Activated CD4-positive, alpha-beta T cell treated with anti-CD3 and anti-CD28 coated beads for 36 hours (primary cell): ENCODE measurements at regions not wholly inside any gene's neighbourhood (a gene's known extent, or its start where the extent isn't known, plus 50 kb on each side); places are given as distances from the start of the nearest gene placed in this dataset.

Experiments used
- ATAC-seq: fragments of 200-7000 bp; cut with Tn5 transposase; one replicate; pipeline ENCODE4 v1.10.0; 2021; ENCODE audit warnings: mild to moderate bottlenecking, moderate library complexity
- CTCF ChIA-PET: fragments of 350-600 bp; sonication (Branson Sonifier 250); formaldehyde crosslinking; loops from one replicate; lab custom pipeline; 2021; ENCODE audit warnings: antibody characterized with exemption; lab: Charles Lee
- POLR2A ChIA-PET: fragments of 350-600 bp; sonication (Branson Sonifier 250); formaldehyde crosslinking; loops from one replicate; lab custom pipeline; 2021; ENCODE audit warnings: antibody characterized with exemption, inconsistent platforms; lab: Charles Lee
- DNase-seq: peaks from one replicate; pipeline ENCODE4 v3.0.0-alpha.2; 2020
- H3K27ac Mint-ChIP-seq: one replicate; pipeline ENCODE4 v1.8.0; 2021; ENCODE audit warnings: mixed read lengths
- H3K27me3 Mint-ChIP-seq: one replicate; pipeline ENCODE4 v1.8.0; 2021; ENCODE audit warnings: mixed read lengths
- H3K36me3 Mint-ChIP-seq: one replicate; pipeline ENCODE4 v1.8.0; 2021; ENCODE audit warnings: low read depth, mixed read lengths
- H3K4me1 Mint-ChIP-seq: one replicate; pipeline ENCODE4 v1.8.0; 2021; ENCODE audit warnings: mixed read lengths
- H3K4me3 Mint-ChIP-seq: one replicate; pipeline ENCODE4 v1.8.0; 2021; ENCODE audit warnings: mild to moderate bottlenecking, moderate library complexity, mixed read lengths
- H3K9me3 Mint-ChIP-seq: one replicate; pipeline ENCODE4 v1.8.0; 2021; ENCODE audit warnings: low read depth, mixed read lengths
- intact Hi-C, 2 experiments: fragments of 100-400 bp; cut with DNase I in 1 of 2; cut with micrococcal nuclease in 1 of 2; formaldehyde crosslinking; loops; one replicate each; pipeline versions ENCODE4 v1.14.2 to v1.15.1; 2022 to 2024; cut with DNase I, micrococcal nuclease

GRCh38 chr3:194772241-194773000 lies 86.7 kb downstream of the FAM43A start:
- ATAC-seq (no peak), DNase-seq (no peak)
- no peak overlapping the region for H3K27ac Mint-ChIP-seq
- H3K9me3 Mint-ChIP-seq, result no peaks in the 10 kb centered on the region
- POLR2A ChIA-PET, result no interaction called here
- peaks cover 17% of the 10 kb centered on the region for H3K4me1 Mint-ChIP-seq
- no peak overlapping the region for H3K4me3 Mint-ChIP-seq
- CTCF ChIA-PET, result no interaction called here
- intact Hi-C loops, result no loop called here
- H3K36me3 Mint-ChIP-seq, result no peaks in the 10 kb centered on the region
- peaks cover 14% of the 10 kb centered on the region for H3K27me3 Mint-ChIP-seq

GRCh38 chr3:194773216-194773615 lies 87.5 kb downstream of the FAM43A start:
- ChIA-PET POLR2A (no interaction called here), CTCF (no interaction called here)
- intact Hi-C loops, result no loop called here
- H3K4me3 Mint-ChIP-seq, result no peak overlapping the region
- no peaks in the 10 kb centered on the region for H3K9me3 Mint-ChIP-seq
- no peak for DNase-seq
- no peak overlapping the region for H3K27ac Mint-ChIP-seq
- ATAC-seq, result no peak
- H3K36me3 Mint-ChIP-seq, result no peaks in the 10 kb centered on the region
- H3K4me1 Mint-ChIP-seq, result peaks cover 14% of the 10 kb centered on the region
- H3K27me3 Mint-ChIP-seq, result peaks cover 17% of the 10 kb centered on the region

- intact Hi-C loops, result no loop called here
- ATAC-seq, result no peak
- Mint-ChIP-seq H3K4me3 (no peak overlapping the region), H3K27me3 (peaks cover 20% of the 10 kb centered on the region), H3K36me3 (no peaks in the 10 kb centered on the region), H3K4me1 (peaks cover 7% of the 10 kb centered on the region), H3K9me3 (no peaks in the 10 kb centered on the region), H3K27ac (no peak overlapping the region)
- DNase-seq, result no peak
- ChIA-PET CTCF (no interaction called here), POLR2A (no interaction called here)
These were observed 88.2 kb downstream of the FAM43A start for GRCh38 chr3:194773771-194774455.

GRCh38 chr3:194775266-194775665 lies 89.6 kb downstream of the FAM43A start:
- CTCF ChIA-PET, result interaction anchor here (0.6 to 0.7 kb wide), 2 partner anchors 188 to 286 kb away, joined by 3 read pairs; no protein-coding TSS in a partner anchor
- POLR2A ChIA-PET, result no interaction called here
- Mint-ChIP-seq H3K9me3 (no peaks in the 10 kb centered on the region), H3K4me1 (no peaks in the 10 kb centered on the region), H3K36me3 (no peaks in the 10 kb centered on the region), H3K4me3 (no peak overlapping the region), H3K27ac (no peak overlapping the region), H3K27me3 (peaks cover 23% of the 10 kb centered on the region)
- ATAC-seq (no peak), DNase-seq (no peak)
- intact Hi-C loops, result no loop called here

- Mint-ChIP-seq H3K4me1 (no peaks in the 10 kb centered on the region), H3K36me3 (no peaks in the 10 kb centered on the region), H3K9me3 (no peaks in the 10 kb centered on the region), H3K27me3 (peaks cover 23% of the 10 kb centered on the region), H3K4me3 (no peak overlapping the region), H3K27ac (no peak overlapping the region)
- no peak for ATAC-seq
- intact Hi-C loops, result no loop called here
- no peak for DNase-seq
- ChIA-PET POLR2A (no interaction called here), CTCF (interaction anchor here (0.7 kb wide), 1 partner anchor 287 kb away, joined by 3 read pairs; no protein-coding TSS in a partner anchor)
These were observed 90.0 kb downstream of the FAM43A start for GRCh38 chr3:194775731-194776130.

- intact Hi-C loops, result no loop called here
- no peak overlapping the region for H3K27ac Mint-ChIP-seq
- POLR2A ChIA-PET, result no interaction called here
These were observed 92.0 kb downstream of the FAM43A start for GRCh38 chr3:194777729-194778128.

GRCh38 chr3:194779729-194780224 lies 94.1 kb downstream of the FAM43A start:
- no peaks in the 10 kb centered on the region for H3K4me1 Mint-ChIP-seq
- ATAC-seq, result no peak
- H3K4me3 Mint-ChIP-seq, result no peak overlapping the region
- H3K36me3 Mint-ChIP-seq, result no peaks in the 10 kb centered on the region
- DNase-seq, result no peak
- peaks cover 20% of the 10 kb centered on the region for H3K27me3 Mint-ChIP-seq
- CTCF ChIA-PET, result interaction anchor here (0.5 kb wide), 1 partner anchor 263 kb away, joined by 4 read pairs; no protein-coding TSS in a partner anchor
- H3K9me3 Mint-ChIP-seq, result no peaks in the 10 kb centered on the region
- POLR2A ChIA-PET, result no interaction called here
- intact Hi-C loops, result no loop called here
- H3K27ac Mint-ChIP-seq, result no peak overlapping the region

More at GRCh38 chr3:194777729-194778128, 92.0 kb downstream of the FAM43A start:
- DNase-seq (no peak), ATAC-seq (no peak)
- Mint-ChIP-seq H3K4me1 (no peaks in the 10 kb centered on the region), H3K27me3 (peaks cover 23% of the 10 kb centered on the region), H3K36me3 (no peaks in the 10 kb centered on the region), H3K9me3 (no peaks in the 10 kb centered on the region), H3K4me3 (no peak overlapping the region)
- CTCF ChIA-PET, result no interaction called here

GRCh38 chr3:194780706-194781105 lies 95.0 kb downstream of the FAM43A start:
- ChIA-PET POLR2A (interaction anchor here (0.6 kb wide), 1 partner anchor 14 kb away, joined by 6 read pairs; no protein-coding TSS in a partner anchor), CTCF (interaction anchor here (0.7 to 1.0 kb wide), 2 partner anchors 60 to 339 kb away, joined by 4 to 5 read pairs; no protein-coding TSS in a partner anchor)
- no peak for ATAC-seq
- Mint-ChIP-seq H3K4me1 (no peaks in the 10 kb centered on the region), H3K36me3 (no peaks in the 10 kb centered on the region), H3K4me3 (no peak overlapping the region), H3K9me3 (no peaks in the 10 kb centered on the region), H3K27me3 (peaks cover 18% of the 10 kb centered on the region), H3K27ac (no peak overlapping the region)
- DNase-seq, result no peak
- intact Hi-C loops, result no loop called here

GRCh38 chr3:194781617-194782016 lies 95.9 kb downstream of the FAM43A start:
- no peak overlapping the region for H3K4me3 Mint-ChIP-seq
- H3K27me3 Mint-ChIP-seq, result peaks cover 16% of the 10 kb centered on the region
- no peaks in the 10 kb centered on the region for H3K9me3 Mint-ChIP-seq
- no peaks in the 10 kb centered on the region for H3K4me1 Mint-ChIP-seq
- CTCF ChIA-PET, result interaction anchor here (1.0 kb wide), 1 partner anchor 59 kb away, joined by 5 read pairs; no protein-coding TSS in a partner anchor
- ATAC-seq, result no peak
- no peak for DNase-seq
- POLR2A ChIA-PET, result no interaction called here
- H3K36me3 Mint-ChIP-seq, result no peaks in the 10 kb centered on the region
- H3K27ac Mint-ChIP-seq, result no peak overlapping the region
- intact Hi-C loops, result no loop called here

- ATAC-seq (no peak), DNase-seq (no peak)
- Mint-ChIP-seq H3K9me3 (no peaks in the 10 kb centered on the region), H3K36me3 (no peaks in the 10 kb centered on the region), H3K27me3 (peaks cover 9% of the 10 kb centered on the region), H3K27ac (no peak overlapping the region), H3K4me1 (no peaks in the 10 kb centered on the region), H3K4me3 (no peak overlapping the region)
- ChIA-PET POLR2A (no interaction called here), CTCF (interaction anchor here (0.6 to 0.7 kb wide), 2 partner anchors 31 to 286 kb away, joined by 3 read pairs; no protein-coding TSS in a partner anchor)
- intact Hi-C loops, result no loop called here
These were observed 97.2 kb downstream of the FAM43A start for GRCh38 chr3:194782698-194783404.

GRCh38 chr3:194784361-194784760 lies 98.7 kb downstream of the FAM43A start:
- ATAC-seq (no peak), DNase-seq (no peak)
- Mint-ChIP-seq H3K4me1 (no peaks in the 10 kb centered on the region), H3K9me3 (no peaks in the 10 kb centered on the region), H3K27ac (no peak overlapping the region), H3K4me3 (no peak overlapping the region), H3K27me3 (peaks cover 5% of the 10 kb centered on the region), H3K36me3 (no peaks in the 10 kb centered on the region)
- ChIA-PET POLR2A (interaction anchor here (0.7 kb wide), 1 partner anchor 66 kb away, joined by 5 read pairs; no protein-coding TSS in a partner anchor), CTCF (interaction anchor here (0.6 to 1.3 kb wide), 3 partner anchors 34 to 607 kb away, joined by 3 to 4 read pairs (median 3); no protein-coding TSS in a partner anchor)
- intact Hi-C loops, result no loop called here
